ENCODE measurements at regions not wholly inside any gene's neighbourhood (a gene's known extent, or its start where the extent isn't known, plus 50 kb on each side); places are given as distances from the start of the nearest gene placed in this dataset.
"Not testable (repeated sequence)": the region's sequence is repeated elsewhere in the genome, so short reads cannot be mapped to it uniquely, and the experiment has no call there.

GRCh38 chr1:121511876-121512275 lies 327.1 kb downstream of the SRGAP2C start:
- H3K9me1 ChIP-seq (ENCODE audit: insufficient read depth, low read length); CTCF ChIA-PET; intact Hi-C loops (cut with micrococcal nuclease); H3K4me3 ChIP-seq (ENCODE audit: insufficient read depth, low read depth, low read length); H4K20me1 ChIP-seq (ENCODE audit: insufficient read depth, low read length); H2BK20ac ChIP-seq (ENCODE audit: low read depth, low read length); DNase-seq; H2BK15ac ChIP-seq (ENCODE audit: low read depth, low read length); H3K56ac ChIP-seq (ENCODE audit: extremely low read depth, insufficient read depth, low read length); in situ Hi-C loops (cut with MboI; ENCODE audit: low sequenced_read_pairs); H3K27me3 ChIP-seq (ENCODE audit: control insufficient read depth, insufficient read depth, low read length); H4K5ac ChIP-seq (ENCODE audit: low read depth, low read length); H3K9me3 ChIP-seq (ENCODE audit: control insufficient read depth, insufficient read depth, low read length); dilution Hi-C loops (cut with HindIII; ENCODE audit: low sequenced_read_pairs, unreplicated experiment); H3K18ac ChIP-seq (ENCODE audit: low read depth, low read length); H3K4ac ChIP-seq (ENCODE audit: low read depth, low read length); H3K4me1 ChIP-seq (ENCODE audit: control insufficient read depth, insufficient read depth, low read length); H3K79me1 ChIP-seq (ENCODE audit: low read depth in 1 of 2, low read length in 2 of 2); H3K23ac ChIP-seq (ENCODE audit: low read depth, low read length); POLR2A ChIA-PET (ENCODE audit: unreplicated experiment); H3K14ac ChIP-seq (replicated peaks; ENCODE audit: low read depth, low read length); H4K8ac ChIP-seq (ENCODE audit: low read depth in 2 of 2, low read length in 2 of 2); H3K36me3 ChIP-seq (ENCODE audit: control insufficient read depth, insufficient read depth, low read length); H2AK9ac ChIP-seq (replicated peaks; ENCODE audit: low read depth, low read length, poor library complexity); H3K27ac ChIP-seq (ENCODE audit: insufficient read depth, low read length); H2BK5ac ChIP-seq (ENCODE audit: low read depth, low read length, poor library complexity, severe bottlenecking); H3K9ac ChIP-seq (ENCODE audit: low read depth, low read length); ATAC-seq (ENCODE audit: low read depth); BruUV-seq (replicated peaks); H4K91ac ChIP-seq (ENCODE audit: insufficient read depth, low read depth, low read length); H2AFZ ChIP-seq (replicated peaks; ENCODE audit: low read length, poor library complexity); H2BK120ac ChIP-seq (ENCODE audit: low read depth, low read length); H3K4me2 ChIP-seq (ENCODE audit: low read depth, low read length); H2AK5ac ChIP-seq (ENCODE audit: low read depth, low read length): not testable (repeated sequence)
- WGBS, 2 experiments (ENCODE audit: extremely low coverage in 2 of 2, insufficient read length in 1 of 2) = no CpG with 5 or more reads among the region's 1 CpG
